ENCODE measurements at regions not wholly inside any gene's neighbourhood (a gene's known extent, or its start where the extent isn't known, plus 50 kb on each side); places are given as distances from the start of the nearest gene placed in this dataset.
"Not testable (repeated sequence)": the region's sequence is repeated elsewhere in the genome, so short reads cannot be mapped to it uniquely, and the experiment has no call there.

DNA sequence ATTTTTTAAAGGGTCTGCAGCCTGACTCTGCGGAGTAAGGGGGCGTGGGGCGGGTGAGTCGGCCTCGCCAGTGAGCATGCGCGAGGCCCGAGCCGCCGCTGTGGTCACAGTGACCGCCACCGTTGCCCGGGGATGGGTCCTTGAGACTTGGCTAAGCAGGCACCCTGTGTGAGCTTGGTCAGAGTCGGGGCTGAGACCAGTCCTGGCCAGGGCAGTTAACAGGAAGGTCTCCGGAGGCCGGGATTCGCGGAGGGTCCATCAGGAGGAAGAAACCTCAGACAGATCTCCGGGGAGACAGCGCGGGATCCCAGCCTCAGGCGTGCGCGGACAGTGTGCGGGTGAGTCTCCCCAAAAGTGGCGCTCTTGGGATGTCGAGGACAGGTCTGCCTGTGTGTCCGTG lies 1384.4 kb upstream of the PCDH10 start:
- Histone ChIP-seq H3K4me1 (no peaks in the 10 kb centered on the region), H3K27me3 (no peaks in the 10 kb centered on the region), H3K36me3 (no peaks in the 10 kb centered on the region), H3K27ac (replicated peaks in 1 of 4) (no peak overlapping the region), H3K4me3 (no peak overlapping the region), H3K9me3 (no peaks in the 10 kb centered on the region)
- TF ChIP-seq EP300 (IDR thresholded peaks at IDR 0.05) = no peak
- TF ChIP-seq, protein P1, sequence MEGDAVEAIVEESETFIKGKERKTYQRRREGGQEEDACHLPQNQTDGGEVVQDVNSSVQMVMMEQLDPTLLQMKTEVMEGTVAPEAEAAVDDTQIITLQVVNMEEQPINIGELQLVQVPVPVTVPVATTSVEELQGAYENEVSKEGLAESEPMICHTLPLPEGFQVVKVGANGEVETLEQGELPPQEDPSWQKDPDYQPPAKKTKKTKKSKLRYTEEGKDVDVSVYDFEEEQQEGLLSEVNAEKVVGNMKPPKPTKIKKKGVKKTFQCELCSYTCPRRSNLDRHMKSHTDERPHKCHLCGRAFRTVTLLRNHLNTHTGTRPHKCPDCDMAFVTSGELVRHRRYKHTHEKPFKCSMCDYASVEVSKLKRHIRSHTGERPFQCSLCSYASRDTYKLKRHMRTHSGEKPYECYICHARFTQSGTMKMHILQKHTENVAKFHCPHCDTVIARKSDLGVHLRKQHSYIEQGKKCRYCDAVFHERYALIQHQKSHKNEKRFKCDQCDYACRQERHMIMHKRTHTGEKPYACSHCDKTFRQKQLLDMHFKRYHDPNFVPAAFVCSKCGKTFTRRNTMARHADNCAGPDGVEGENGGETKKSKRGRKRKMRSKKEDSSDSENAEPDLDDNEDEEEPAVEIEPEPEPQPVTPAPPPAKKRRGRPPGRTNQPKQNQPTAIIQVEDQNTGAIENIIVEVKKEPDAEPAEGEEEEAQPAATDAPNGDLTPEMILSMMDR (IDR thresholded peaks at IDR 0.05) = no peak
- no peak for TF ChIP-seq POLR2A (IDR thresholded peaks at IDR 0.05; ENCODE audit: low read depth)
- no peak for TF ChIP-seq POLR2AphosphoS5 (IDR thresholded peaks at IDR 0.05)
- 100% methylated on average over 5 of the region's 28 CpGs for WGBS
- intact Hi-C loops (cut with DNase I) = no loop called here
- peak; percentile 87 for DNase-seq (ENCODE audit: extremely low spot score)

DNA sequence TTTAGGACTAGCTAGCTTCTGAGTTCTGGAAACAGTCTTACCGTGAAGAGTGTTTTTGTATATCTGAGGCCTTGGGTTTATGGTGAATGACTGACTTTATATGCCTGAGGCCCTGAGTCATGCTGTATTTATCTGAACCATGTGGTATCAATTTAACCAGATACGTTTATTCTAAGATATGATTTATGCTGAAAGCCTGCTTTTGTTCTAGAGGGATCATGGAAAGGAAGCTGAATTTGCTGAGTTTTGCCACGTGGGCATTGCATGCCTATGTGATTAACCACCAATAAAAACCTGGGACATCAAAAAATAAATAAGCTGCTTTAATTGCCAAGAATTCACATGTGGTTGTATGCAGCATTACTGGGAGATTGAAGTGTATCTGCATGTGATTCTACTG lies 1374.7 kb upstream of the PCDH10 start:
- intact Hi-C loops (cut with DNase I); H3K36me3 ChIP-seq; H3K27ac ChIP-seq (replicated peaks in 1 of 4); DNase-seq (ENCODE audit: extremely low spot score); H3K4me1 ChIP-seq; H3K27me3 ChIP-seq; H3K9me3 ChIP-seq; H3K4me3 ChIP-seq: not testable (repeated sequence)
- 47% methylated on average over 3 of the region's 3 CpGs for WGBS

DNA sequence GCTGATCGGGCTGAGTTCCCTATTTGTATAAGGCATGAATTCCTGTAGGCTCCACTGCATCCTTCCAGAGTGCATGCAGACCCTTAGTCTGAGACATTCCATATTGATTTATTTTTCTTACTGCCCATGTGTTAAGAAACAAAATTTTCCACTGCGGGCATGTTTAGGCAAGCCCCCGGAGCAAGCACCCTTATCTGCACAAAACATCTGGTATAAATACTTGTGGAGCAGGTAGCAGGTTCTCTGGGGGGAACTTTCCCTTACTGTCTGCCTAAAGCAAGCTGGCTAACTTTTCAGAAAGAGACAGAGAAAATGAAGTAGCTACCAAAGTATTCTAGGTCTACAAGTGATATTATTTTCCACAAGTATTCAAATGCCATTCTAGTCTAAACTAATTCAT lies 1338.5 kb upstream of the PCDH10 start:
- intact Hi-C loops (cut with DNase I); DNase-seq (ENCODE audit: extremely low spot score); H3K27ac ChIP-seq (replicated peaks in 1 of 4); H3K4me1 ChIP-seq; H3K9me3 ChIP-seq; H3K27me3 ChIP-seq; H3K36me3 ChIP-seq; H3K4me3 ChIP-seq: not testable (repeated sequence)
- 50% methylated on average over 1 of the region's 3 CpGs for WGBS

Small RNA genes lying in the stretch of these regions (small RNA-seq; reads per million reads assigned to genes)
- 0 reads per million in 3 donors for gene AC105424.1
- 0 reads per million in 3 donors for gene RF00156
- 0 reads per million in 3 donors for gene RN7SL205P
- 0 reads per million in 3 donors for gene RNU6-224P
